H1 (cell line): ENCODE measurements at regions not wholly inside any gene's neighbourhood (a gene's known extent, or its start where the extent isn't known, plus 50 kb on each side); places are given as distances from the start of the nearest gene placed in this dataset.

Experiments used
- GABPA ChIP-seq: IDR thresholded peaks from 2 replicates; pipeline ENCODE4 v1.6.1; 2011; ENCODE audit warnings: mild to moderate bottlenecking, low read length, moderate library complexity, borderline replicate concordance; ENCODE audit not compliant: insufficient read depth
- HDAC6 ChIP-seq: IDR thresholded peaks from one replicate; pipeline ENCODE4 v1.7.1; 2012; ENCODE audit warnings: low read depth, mild to moderate bottlenecking, inconsistent platforms, low read length, moderate library complexity
- NRF1 ChIP-seq: IDR thresholded peaks from 2 replicates; pipeline ENCODE4 v1.6.1; 2011; ENCODE audit warnings: mild to moderate bottlenecking, low read depth, low read length, improper control_type of control experiment
- RFX5 ChIP-seq: IDR thresholded peaks from 2 replicates; pipeline ENCODE4 v1.6.1; 2011; ENCODE audit warnings: low read depth, low read length, improper control_type of control experiment, borderline replicate concordance
- SIX5 ChIP-seq: IDR thresholded peaks from 2 replicates; pipeline ENCODE4 v1.6.1; 2011; ENCODE audit warnings: mild to moderate bottlenecking, low read depth, low read length
- TF ChIP-seq, protein P1 (sequence below): fragments of 300-600 bp; sonication (generic); IDR thresholded peaks from 2 replicates; pipeline ENCODE4 v1.7.1; 2012; ENCODE audit warnings: low read length, moderate library complexity, mild to moderate bottlenecking, inconsistent platforms; ENCODE audit not compliant: insufficient replicate concordance
- TF ChIP-seq, protein P2 (sequence below): IDR thresholded peaks from 2 replicates; pipeline ENCODE4 v1.6.1; 2011; ENCODE audit warnings: low read length, improper control_type of control experiment

DNA sequence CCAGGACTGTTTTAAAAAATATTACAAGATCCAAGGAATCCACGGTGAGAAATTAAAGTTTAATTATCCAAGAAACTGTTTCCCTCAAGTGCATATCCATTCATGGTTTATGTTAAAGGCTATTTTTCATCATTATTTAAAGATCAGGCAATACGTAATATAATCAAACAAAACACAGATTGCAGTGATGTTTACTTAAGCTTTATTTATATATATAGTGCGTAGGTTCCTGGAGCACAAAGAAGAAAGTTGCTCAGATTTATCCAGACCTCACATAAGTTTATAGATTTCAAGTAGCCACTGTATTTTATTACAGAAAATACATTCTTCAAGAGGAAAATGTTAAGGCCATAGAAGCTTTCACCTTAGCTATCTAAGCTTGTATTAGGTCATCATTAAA lies 210.0 kb upstream of the KLF14 start (continued):
- TF ChIP-seq, protein P1, sequence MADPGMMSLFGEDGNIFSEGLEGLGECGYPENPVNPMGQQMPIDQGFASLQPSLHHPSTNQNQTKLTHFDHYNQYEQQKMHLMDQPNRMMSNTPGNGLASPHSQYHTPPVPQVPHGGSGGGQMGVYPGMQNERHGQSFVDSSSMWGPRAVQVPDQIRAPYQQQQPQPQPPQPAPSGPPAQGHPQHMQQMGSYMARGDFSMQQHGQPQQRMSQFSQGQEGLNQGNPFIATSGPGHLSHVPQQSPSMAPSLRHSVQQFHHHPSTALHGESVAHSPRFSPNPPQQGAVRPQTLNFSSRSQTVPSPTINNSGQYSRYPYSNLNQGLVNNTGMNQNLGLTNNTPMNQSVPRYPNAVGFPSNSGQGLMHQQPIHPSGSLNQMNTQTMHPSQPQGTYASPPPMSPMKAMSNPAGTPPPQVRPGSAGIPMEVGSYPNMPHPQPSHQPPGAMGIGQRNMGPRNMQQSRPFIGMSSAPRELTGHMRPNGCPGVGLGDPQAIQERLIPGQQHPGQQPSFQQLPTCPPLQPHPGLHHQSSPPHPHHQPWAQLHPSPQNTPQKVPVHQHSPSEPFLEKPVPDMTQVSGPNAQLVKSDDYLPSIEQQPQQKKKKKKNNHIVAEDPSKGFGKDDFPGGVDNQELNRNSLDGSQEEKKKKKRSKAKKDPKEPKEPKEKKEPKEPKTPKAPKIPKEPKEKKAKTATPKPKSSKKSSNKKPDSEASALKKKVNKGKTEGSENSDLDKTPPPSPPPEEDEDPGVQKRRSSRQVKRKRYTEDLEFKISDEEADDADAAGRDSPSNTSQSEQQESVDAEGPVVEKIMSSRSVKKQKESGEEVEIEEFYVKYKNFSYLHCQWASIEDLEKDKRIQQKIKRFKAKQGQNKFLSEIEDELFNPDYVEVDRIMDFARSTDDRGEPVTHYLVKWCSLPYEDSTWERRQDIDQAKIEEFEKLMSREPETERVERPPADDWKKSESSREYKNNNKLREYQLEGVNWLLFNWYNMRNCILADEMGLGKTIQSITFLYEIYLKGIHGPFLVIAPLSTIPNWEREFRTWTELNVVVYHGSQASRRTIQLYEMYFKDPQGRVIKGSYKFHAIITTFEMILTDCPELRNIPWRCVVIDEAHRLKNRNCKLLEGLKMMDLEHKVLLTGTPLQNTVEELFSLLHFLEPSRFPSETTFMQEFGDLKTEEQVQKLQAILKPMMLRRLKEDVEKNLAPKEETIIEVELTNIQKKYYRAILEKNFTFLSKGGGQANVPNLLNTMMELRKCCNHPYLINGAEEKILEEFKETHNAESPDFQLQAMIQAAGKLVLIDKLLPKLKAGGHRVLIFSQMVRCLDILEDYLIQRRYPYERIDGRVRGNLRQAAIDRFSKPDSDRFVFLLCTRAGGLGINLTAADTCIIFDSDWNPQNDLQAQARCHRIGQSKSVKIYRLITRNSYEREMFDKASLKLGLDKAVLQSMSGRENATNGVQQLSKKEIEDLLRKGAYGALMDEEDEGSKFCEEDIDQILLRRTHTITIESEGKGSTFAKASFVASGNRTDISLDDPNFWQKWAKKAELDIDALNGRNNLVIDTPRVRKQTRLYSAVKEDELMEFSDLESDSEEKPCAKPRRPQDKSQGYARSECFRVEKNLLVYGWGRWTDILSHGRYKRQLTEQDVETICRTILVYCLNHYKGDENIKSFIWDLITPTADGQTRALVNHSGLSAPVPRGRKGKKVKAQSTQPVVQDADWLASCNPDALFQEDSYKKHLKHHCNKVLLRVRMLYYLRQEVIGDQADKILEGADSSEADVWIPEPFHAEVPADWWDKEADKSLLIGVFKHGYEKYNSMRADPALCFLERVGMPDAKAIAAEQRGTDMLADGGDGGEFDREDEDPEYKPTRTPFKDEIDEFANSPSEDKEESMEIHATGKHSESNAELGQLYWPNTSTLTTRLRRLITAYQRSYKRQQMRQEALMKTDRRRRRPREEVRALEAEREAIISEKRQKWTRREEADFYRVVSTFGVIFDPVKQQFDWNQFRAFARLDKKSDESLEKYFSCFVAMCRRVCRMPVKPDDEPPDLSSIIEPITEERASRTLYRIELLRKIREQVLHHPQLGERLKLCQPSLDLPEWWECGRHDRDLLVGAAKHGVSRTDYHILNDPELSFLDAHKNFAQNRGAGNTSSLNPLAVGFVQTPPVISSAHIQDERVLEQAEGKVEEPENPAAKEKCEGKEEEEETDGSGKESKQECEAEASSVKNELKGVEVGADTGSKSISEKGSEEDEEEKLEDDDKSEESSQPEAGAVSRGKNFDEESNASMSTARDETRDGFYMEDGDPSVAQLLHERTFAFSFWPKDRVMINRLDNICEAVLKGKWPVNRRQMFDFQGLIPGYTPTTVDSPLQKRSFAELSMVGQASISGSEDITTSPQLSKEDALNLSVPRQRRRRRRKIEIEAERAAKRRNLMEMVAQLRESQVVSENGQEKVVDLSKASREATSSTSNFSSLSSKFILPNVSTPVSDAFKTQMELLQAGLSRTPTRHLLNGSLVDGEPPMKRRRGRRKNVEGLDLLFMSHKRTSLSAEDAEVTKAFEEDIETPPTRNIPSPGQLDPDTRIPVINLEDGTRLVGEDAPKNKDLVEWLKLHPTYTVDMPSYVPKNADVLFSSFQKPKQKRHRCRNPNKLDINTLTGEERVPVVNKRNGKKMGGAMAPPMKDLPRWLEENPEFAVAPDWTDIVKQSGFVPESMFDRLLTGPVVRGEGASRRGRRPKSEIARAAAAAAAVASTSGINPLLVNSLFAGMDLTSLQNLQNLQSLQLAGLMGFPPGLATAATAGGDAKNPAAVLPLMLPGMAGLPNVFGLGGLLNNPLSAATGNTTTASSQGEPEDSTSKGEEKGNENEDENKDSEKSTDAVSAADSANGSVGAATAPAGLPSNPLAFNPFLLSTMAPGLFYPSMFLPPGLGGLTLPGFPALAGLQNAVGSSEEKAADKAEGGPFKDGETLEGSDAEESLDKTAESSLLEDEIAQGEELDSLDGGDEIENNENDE = no peak
- TF ChIP-seq HDAC6 (no peak), RFX5 (no peak), GABPA (no peak), NRF1 (no peak), SIX5 (no peak)
- TF ChIP-seq, protein P2, sequence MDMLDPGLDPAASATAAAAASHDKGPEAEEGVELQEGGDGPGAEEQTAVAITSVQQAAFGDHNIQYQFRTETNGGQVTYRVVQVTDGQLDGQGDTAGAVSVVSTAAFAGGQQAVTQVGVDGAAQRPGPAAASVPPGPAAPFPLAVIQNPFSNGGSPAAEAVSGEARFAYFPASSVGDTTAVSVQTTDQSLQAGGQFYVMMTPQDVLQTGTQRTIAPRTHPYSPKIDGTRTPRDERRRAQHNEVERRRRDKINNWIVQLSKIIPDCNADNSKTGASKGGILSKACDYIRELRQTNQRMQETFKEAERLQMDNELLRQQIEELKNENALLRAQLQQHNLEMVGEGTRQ = no peak
